Fibroblast of pulmonary artery (primary cell): ENCODE measurements at regions not wholly inside any gene's neighbourhood (a gene's known extent, or its start where the extent isn't known, plus 50 kb on each side); places are given as distances from the start of the nearest gene placed in this dataset.
A peak's percentile ranks its signal among the peaks of the same experiment; 100 is the strongest.

Experiments used
- DNase-seq: peaks from one replicate; pipeline ENCODE4 v3.0.0-alpha.2; 2010; ENCODE audit warnings: low read depth
- H3K4me3 ChIP-seq: replicated peaks from 2 replicates; pipeline ENCODE4 v1.5.1; 2011; ENCODE audit warnings: low read depth, mild to moderate bottlenecking, control low read depth, low read length, moderate library complexity
- TF ChIP-seq, protein P1 (sequence below): IDR thresholded peaks from 2 replicates; pipeline ENCODE4 v1.5.1; 2011; ENCODE audit warnings: mild to moderate bottlenecking, control low read depth, low read length, inconsistent platforms; ENCODE audit errors: missing control alignments

GRCh38 chr5:174589011-174589410 lies 135.4 kb upstream of the MSX2 start:
- DNase-seq: no peak
- TF ChIP-seq, protein P1, sequence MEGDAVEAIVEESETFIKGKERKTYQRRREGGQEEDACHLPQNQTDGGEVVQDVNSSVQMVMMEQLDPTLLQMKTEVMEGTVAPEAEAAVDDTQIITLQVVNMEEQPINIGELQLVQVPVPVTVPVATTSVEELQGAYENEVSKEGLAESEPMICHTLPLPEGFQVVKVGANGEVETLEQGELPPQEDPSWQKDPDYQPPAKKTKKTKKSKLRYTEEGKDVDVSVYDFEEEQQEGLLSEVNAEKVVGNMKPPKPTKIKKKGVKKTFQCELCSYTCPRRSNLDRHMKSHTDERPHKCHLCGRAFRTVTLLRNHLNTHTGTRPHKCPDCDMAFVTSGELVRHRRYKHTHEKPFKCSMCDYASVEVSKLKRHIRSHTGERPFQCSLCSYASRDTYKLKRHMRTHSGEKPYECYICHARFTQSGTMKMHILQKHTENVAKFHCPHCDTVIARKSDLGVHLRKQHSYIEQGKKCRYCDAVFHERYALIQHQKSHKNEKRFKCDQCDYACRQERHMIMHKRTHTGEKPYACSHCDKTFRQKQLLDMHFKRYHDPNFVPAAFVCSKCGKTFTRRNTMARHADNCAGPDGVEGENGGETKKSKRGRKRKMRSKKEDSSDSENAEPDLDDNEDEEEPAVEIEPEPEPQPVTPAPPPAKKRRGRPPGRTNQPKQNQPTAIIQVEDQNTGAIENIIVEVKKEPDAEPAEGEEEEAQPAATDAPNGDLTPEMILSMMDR: no peak
- H3K4me3 ChIP-seq: no peak overlapping the region

DNA sequence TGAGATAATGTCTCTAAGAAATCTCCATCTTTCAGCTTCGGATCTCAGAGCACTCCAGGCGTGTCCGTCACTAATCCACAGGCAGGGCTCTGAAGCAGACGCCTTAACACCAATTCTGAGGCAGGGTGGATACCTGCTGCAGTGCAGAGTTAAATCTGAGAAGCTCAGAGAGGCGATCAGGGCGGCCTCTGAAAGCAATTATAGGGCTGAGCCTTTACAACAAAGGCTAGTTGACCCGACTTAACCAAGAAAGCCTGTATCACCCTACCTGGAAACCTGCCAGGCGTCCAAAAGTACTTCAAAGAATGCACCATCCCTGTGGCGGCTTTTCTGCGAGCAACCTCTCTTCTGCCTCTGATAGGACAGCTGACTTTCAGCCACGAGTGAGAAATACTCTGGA lies 134.8 kb upstream of the MSX2 start:
- TF ChIP-seq, protein P1: no peak
- no peak overlapping the region for H3K4me3 ChIP-seq
- DNase-seq: no peak

GRCh38 chr5:174590820-174591219 lies 133.6 kb upstream of the MSX2 start:
- TF ChIP-seq, protein P1: no peak
- no peak overlapping the region for H3K4me3 ChIP-seq
- no peak for DNase-seq

DNA sequence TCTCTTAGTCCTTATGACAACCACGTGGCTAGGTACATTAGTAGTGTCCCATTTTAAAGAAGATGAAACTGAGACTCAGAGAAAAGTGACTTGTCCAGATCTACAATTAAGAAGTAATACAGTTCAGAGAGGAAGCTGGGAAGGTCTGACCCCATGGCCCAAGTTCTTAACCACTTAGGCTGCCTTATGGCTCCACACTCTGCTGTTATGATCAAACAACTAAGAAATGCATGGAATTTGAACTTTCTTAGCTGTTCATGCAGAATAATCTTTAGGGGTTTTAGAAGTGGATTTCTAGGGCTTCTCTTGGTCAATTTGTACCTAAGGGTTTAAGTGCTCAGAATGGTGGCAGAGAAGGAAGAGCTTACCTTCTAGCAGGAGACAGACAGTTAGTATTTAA lies 128.0 kb upstream of the MSX2 start:
- TF ChIP-seq, protein P1: no peak
- peak; percentile 2 for DNase-seq
- no peak overlapping the region for H3K4me3 ChIP-seq

DNA sequence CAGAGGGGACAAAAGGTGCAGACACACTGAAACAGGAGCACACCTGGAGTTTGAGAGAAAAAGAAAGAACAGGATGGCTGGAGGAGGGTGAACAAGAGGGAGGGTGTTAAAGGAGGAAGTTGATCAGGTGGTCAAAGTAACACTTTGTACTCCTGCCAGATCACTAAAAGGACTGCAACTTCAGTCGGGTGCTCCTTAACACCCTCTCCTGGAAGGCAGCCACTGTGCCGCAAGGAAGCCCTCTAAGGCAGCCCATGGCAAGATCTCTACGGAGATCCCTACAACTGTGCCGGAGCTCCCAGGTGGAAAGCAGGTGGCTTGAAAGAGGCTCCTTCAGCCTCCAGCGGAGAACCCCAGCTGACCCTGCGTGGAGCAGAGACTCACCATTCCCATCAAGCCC lies 124.4 kb upstream of the MSX2 start:
- H3K4me3 ChIP-seq: no peak overlapping the region
- no peak for DNase-seq
- TF ChIP-seq, protein P1: no peak

GRCh38 chr5:174601946-174602345 lies 122.4 kb upstream of the MSX2 start:
- H3K4me3 ChIP-seq: no peak overlapping the region
- TF ChIP-seq, protein P1: no peak
- no peak for DNase-seq

GRCh38 chr5:174606153-174606552 lies 118.2 kb upstream of the MSX2 start:
- no peak overlapping the region for H3K4me3 ChIP-seq
- TF ChIP-seq, protein P1: no peak
- no peak for DNase-seq
